NOMO-1 (cell line): ENCODE measurements at regions not wholly inside any gene's neighbourhood (a gene's known extent, or its start where the extent isn't known, plus 50 kb on each side); places are given as distances from the start of the nearest gene placed in this dataset.
"Not testable (repeated sequence)": the region's sequence is repeated elsewhere in the genome, so short reads cannot be mapped to it uniquely, and the experiment has no call there.

Source experiments
- DNase-seq, 2 experiments: peaks; one replicate each; lab custom pipeline; 2025; ENCODE audit not compliant: unreplicated experiment in 2 of 2; lab: John Stamatoyannopoulos, UW

GRCh38 chr18:1261054-1261453 is 356.4 kb downstream of the ADCYAP1 start:
- no peak for DNase-seq

DNA sequence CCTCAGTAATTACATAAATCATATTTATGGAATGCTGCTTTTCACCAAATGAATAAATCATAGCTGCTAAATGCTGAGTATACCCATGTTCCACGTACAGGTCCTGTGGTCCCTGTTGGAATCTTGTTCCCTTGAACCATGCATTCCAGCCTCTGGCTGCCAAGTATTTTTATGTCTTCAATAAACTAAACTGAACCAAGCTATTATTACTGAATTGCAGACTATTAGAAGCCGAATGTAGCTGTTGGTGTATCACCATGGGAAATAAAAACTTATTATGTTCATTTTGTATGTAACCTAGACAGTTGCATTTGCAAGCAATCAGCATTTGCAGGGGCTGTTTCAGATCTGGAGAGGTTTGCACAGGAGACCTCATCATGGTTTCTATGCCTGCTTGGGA is 362.4 kb downstream of the ADCYAP1 start:
- DNase-seq, result no peak

- DNase-seq, result no peak
These were observed 365.4 kb downstream of the ADCYAP1 start for GRCh38 chr18:1270081-1270480.

GRCh38 chr18:1273469-1273868 is 368.8 kb downstream of the ADCYAP1 start:
- no peak for DNase-seq

GRCh38 chr18:1292167-1292566 is 387.5 kb downstream of the ADCYAP1 start:
- no peak for DNase-seq

DNA sequence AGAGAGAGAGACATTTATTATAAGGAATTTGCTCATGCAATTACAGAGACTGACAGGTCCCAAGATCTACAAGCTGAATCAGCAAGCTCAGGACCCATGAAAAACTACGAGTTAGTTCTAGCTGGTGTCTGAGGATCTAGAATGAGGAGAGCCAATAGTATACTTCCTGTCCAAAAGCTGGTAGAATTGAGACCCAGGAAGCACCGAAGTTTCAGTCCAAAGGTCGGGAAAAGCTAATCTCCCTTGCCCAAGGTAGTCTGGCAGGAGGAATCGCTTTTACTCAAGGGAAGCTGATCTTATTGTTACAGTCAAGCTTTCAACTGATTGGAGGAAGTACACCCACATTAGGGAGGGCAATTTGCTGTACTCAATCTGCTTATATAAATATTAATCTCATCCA is 389.6 kb downstream of the ADCYAP1 start:
- DNase-seq, result no peak

GRCh38 chr18:1296237-1296636 is 391.6 kb downstream of the ADCYAP1 start:
- DNase-seq, result no peak

- no peak for DNase-seq
These were observed 398.2 kb downstream of the ADCYAP1 start for GRCh38 chr18:1302861-1303260.

DNA sequence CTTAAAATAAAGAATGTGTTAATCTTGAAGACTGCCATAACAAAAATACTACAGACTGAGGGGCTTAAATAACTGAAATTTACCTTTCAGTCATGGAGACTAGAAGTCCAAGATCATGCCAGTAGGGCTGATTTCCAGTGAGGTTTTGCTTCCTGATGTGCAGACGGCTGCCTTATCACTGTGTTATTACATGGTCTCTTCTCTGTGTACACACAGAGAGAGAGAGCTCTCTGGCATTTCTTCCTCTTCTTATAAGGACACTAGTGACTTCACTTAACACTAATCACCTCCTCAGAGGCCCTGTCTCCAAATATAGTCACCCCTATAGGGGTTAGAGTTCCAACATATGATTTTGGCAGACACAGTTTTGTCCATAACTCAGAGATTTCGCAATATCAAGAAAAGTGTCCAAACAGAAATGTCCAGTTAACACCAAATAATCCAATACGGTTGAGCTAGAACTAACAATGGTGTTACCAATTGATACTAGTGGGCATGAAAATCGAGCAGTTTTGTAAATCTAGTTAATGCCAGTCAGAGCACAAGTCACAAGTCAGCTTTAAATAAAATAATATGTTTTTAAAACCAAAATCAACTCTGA is 399.8 kb downstream of the ADCYAP1 start:
- no peak for DNase-seq

DNA sequence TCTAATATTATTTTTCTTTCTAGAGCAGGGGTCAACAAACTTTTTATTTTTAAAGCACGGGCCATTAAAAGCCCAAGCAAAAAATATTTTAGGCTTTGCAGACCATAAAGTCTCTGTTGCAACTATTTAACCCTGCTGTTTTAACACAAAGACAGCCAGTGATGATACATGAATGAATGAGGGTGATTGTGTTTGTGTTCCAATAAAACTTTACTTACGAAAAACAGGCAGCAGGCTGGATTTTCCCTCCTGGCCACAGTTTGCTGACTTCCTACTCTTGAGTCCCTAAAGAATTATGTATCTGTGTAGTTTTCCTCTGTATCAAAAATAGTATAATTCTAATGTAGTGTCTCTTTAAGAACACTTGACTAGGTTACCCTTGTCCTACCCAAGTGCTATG is 402.0 kb downstream of the ADCYAP1 start:
- DNase-seq, result no peak

DNA sequence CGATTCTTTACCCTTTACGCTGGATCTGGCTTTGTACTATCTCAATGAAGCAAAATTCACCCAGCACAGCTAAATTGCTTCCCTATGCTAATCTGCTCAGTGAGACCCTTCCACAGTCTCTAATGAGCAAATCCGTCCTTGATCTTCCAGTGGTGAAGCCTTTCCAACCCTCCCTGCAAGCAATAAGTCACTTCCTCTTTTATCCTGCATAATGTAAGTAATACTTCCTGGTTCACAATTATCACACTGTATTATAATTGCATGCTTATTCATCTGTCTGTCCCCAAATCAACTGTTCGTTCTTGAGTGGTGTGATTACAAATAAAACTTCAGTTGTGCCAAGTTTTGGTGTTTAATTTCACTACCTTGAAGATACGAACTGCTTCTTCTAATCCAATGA is 404.0 kb downstream of the ADCYAP1 start:
- no peak for DNase-seq

DNA sequence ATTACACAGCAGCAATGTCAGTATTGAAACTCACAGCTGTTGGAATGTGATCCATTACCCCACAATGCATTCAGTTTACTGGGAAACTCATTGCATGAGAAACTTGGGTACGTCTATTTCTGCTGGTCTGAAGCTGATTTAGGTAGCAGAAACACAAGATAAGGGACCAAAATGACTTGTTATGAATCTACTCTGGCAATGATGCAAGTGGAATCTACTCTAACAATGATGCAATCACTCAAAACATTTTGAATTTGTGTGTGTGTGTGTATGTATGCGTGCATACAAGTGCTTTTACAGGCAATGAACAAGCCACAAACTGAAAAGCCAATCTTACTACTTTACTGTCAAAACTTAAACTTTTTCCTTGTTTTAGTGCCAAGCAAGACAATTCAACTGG is 406.7 kb downstream of the ADCYAP1 start:
- DNase-seq, result no peak

GRCh38 chr18:1335345-1335744 is 430.7 kb downstream of the ADCYAP1 start:
- not testable (repeated sequence) for DNase-seq

DNA sequence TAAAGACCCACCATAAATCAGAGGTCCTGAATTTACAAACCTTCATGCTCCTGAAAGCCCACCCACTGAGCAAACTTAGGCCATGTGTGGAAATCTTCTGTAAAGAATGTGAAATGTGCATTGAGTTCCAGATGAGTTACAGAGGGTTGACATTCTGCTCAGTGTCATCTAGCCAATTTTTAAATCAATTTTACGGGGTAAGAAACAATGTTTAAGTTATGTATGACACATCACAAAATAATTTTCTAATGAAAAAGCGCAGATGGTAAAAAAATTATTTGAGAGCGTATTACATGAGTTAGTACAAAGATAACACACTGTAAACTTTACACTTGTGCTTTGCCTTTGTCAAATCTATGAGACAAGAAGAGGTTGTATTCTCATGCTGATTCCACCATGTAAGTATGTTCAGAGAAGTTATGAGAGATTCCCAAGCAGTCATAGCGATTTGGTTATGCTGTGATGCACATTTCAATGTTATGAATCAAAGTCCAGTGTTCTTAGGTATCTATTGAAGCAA is 446.3 kb downstream of the ADCYAP1 start:
- DNase-seq, result no peak

DNA sequence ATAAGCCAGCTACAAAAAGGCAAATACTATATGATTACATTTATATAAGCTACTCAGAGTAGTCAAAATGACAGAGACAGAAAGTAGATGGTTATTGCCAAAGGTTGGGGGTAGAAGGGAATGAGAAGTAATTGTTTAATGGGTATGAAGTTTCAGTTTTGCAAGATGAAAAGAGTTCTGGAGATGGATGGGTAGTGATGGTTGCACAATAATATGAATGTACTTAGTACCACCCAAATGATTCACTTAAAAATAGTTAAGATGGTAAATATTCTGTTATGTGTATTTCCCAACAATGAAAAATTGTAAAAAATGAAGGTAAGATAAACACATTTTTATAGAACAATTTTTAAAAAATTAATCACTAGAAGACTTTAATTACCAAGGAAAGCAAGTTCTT is 448.4 kb downstream of the ADCYAP1 start:
- no peak for DNase-seq

- no peak for DNase-seq
These were observed 453.1 kb downstream of the ADCYAP1 start for GRCh38 chr18:1357724-1358123.

DNA sequence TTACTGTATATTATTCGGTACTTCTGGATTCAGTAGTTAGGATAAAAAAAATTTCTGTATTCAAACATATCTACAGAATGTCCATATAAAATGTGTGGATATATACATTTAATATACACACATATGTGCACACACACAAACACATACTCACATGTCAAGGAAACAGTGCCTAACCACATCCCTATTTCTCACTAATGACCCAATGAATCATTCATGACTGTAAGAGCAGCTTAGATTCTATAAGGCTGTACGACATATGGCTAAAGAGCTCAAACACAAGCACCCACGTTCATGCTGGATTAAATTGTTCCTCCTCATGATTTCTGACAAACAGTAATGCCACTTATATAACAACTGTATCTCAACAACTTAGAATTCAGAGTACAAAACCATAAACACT is 457.3 kb downstream of the ADCYAP1 start:
- no peak for DNase-seq

- DNase-seq, result no peak
These were observed 465.9 kb downstream of the ADCYAP1 start for GRCh38 chr18:1370552-1370951.

GRCh38 chr18:1371724-1372123 is 467.1 kb downstream of the ADCYAP1 start:
- DNase-seq, result no peak

DNA sequence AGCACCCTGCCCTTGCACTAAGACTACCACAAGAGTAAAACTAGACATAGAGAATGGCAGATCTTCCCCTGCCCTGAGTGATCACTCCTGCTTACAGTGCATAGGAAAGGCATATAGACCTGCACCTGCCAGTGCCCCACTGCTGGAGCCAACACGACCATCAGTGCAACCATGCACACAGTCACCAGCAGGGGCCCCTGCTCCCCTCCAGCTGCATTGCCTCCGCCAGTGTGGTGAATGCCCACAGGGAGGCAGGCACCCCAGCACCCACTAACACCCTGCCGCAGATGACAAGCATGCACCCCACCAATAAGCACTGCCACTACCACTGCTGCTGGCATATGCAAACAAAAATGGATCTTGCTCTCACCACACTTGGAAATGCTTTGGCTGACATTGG is 478.8 kb downstream of the ADCYAP1 start:
- no peak for DNase-seq

DNA sequence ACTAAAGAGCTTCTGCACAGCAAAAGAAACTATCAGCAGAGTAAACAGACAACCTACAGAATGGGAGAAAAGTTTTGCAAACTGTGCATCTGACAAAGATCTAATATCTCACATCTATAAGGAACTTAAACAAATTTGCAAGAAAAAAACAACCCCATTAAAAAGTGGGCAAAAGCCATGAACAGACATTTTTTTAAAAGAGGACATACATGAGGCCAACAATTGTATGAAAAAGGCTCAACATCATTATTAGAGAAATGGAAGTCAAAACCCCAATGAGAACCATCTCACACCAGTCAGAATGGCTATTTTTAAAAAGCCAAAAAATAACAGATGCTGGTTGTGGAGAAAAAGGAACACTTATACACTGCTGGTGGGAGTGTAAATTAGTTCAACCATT is 483.8 kb downstream of the ADCYAP1 start:
- DNase-seq, result not testable (repeated sequence)

DNA sequence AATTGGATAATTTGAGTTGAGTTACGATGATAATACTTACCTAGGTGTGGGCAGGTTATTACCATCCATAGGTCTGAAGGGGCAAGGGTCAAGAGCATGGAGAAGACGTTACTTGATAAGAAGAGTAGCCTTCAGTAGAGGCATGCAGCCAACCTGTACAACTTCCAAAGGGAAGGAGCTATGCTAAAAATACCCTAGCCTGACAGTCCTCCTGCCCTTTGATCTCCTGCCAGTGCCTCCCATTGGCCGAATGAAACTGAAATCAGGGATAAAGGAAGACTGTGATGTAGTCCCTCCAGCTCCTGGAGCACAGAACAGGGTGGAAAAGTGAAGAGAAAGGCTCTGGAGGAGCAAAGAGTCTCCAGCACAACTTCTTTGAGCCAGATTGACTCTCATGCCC is 487.4 kb downstream of the ADCYAP1 start:
- DNase-seq, result no peak
